OCI-LY1 (cell line): ENCODE measurements at regions not wholly inside any gene's neighbourhood (a gene's known extent, or its start where the extent isn't known, plus 50 kb on each side); places are given as distances from the start of the nearest gene placed in this dataset.

Source experiments
- EZH2 ChIP-seq: fragments of 200-600 bp; sonication (generic), shearing (Covaris generic); IDR thresholded peaks from 2 replicates; pipeline ENCODE4 v1.8.0; 2017; ENCODE audit warnings: borderline replicate concordance, mixed run types, mild to moderate bottlenecking, antibody characterized with exemption, low read length, moderate library complexity, mixed read lengths
- TF ChIP-seq, protein P1 (sequence below): fragments of 200-600 bp; sonication (generic), shearing (Covaris generic); IDR thresholded peaks from 2 replicates; pipeline ENCODE4 v1.5.1; 2017; ENCODE audit warnings: mild to moderate bottlenecking, antibody characterized with exemption, low read length, moderate library complexity, mixed read lengths

GRCh38 chr3:161657786-161658185, 161.2 kb downstream of the OTOL1 start:
- TF ChIP-seq, protein P1, sequence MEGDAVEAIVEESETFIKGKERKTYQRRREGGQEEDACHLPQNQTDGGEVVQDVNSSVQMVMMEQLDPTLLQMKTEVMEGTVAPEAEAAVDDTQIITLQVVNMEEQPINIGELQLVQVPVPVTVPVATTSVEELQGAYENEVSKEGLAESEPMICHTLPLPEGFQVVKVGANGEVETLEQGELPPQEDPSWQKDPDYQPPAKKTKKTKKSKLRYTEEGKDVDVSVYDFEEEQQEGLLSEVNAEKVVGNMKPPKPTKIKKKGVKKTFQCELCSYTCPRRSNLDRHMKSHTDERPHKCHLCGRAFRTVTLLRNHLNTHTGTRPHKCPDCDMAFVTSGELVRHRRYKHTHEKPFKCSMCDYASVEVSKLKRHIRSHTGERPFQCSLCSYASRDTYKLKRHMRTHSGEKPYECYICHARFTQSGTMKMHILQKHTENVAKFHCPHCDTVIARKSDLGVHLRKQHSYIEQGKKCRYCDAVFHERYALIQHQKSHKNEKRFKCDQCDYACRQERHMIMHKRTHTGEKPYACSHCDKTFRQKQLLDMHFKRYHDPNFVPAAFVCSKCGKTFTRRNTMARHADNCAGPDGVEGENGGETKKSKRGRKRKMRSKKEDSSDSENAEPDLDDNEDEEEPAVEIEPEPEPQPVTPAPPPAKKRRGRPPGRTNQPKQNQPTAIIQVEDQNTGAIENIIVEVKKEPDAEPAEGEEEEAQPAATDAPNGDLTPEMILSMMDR = no peak
- no peak for TF ChIP-seq EZH2
